Body of pancreas (tissue), 4 donors: ENCODE measurements at regions not wholly inside any gene's neighbourhood (a gene's known extent, or its start where the extent isn't known, plus 50 kb on each side); places are given as distances from the start of the nearest gene placed in this dataset.
"Not testable (repeated sequence)": the region's sequence is repeated elsewhere in the genome, so short reads cannot be mapped to it uniquely, and the experiment has no call there.

ENCODE experiments used
- CTCF ChIP-seq, 7 experiments: fragments of 450-650 bp in 4 of 7; fragments of 200-600 bp in 3 of 7; sonication (generic) in 3 of 7; IDR thresholded peaks; one replicate each; pipeline ENCODE4 v1.5.1; 2016 to 2019; ENCODE audit warnings: antibody characterized with exemption in 7 of 7
- POLR2A ChIP-seq, 3 donors: fragments of 450-650 bp; IDR thresholded peaks; one replicate each; pipeline ENCODE4 v1.6.1; 2016; ENCODE audit warnings: antibody characterized with exemption in 3 of 3, mild to moderate bottlenecking in 2 of 3

DNA sequence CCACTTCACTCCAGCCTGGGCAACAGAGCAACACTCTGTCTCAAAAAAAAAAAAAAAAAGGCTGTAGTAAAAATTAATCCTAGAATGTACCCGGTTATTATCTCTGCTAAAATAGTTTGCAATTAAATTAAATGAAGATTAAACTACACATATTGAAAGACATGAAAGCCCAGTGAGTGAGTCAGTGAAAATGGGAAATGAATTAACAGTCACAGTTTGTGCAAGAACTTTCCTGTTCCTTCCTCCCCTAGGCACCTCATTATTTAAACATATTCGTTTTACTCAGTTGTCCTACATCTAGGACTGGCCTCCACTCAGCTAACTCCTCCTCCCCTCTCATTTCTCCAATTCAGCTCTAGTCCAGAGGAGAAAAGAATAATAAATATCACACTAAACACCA lies 94.9 kb upstream of the ADORA2B start:
- not testable (repeated sequence) for TF ChIP-seq CTCF, POLR2A (IDR thresholded peaks at IDR 0.05)
